ENCODE measurements at regions not wholly inside any gene's neighbourhood (a gene's known extent, or its start where the extent isn't known, plus 50 kb on each side); places are given as distances from the start of the nearest gene placed in this dataset.
"Not testable (repeated sequence)": the region's sequence is repeated elsewhere in the genome, so short reads cannot be mapped to it uniquely, and the experiment has no call there.

GRCh38 chr3:194884649-194885315, 199.1 kb downstream of the FAM43A start:
- H3K27ac ChIP-seq (ENCODE audit: low read depth, low read length), result no peak overlapping the region
- H3F3A ChIP-seq (ENCODE audit: insufficient read depth), result no peaks in the 10 kb centered on the region
- TF ChIP-seq CTCF (IDR thresholded peaks at IDR 0.05; ENCODE audit: insufficient read depth, low read length, poor library complexity, severe bottlenecking) (no peak), EZH2phosphoT487 (conservative IDR thresholded peaks at IDR 0.05; ENCODE audit: low read length) (no peak)
- H4K20me1 ChIP-seq (ENCODE audit: low read depth, low read length), result no peaks in the 10 kb centered on the region
- H3K79me2 ChIP-seq (ENCODE audit: insufficient read depth, low read length), result no peaks in the 10 kb centered on the region
- no peak overlapping the region for H3K9ac ChIP-seq (ENCODE audit: low read length)
- H2AFZ ChIP-seq (ENCODE audit: low read depth, low read length, severe bottlenecking), result no peak overlapping the region
- H3K4me2 ChIP-seq (ENCODE audit: low read depth, low read length, poor library complexity, severe bottlenecking), result no peak overlapping the region
- H3K9me2 ChIP-seq (replicated peaks; ENCODE audit: insufficient read depth, low read length), result no peaks in the 10 kb centered on the region
- peaks cover 9% of the 10 kb centered on the region; the same call in 1 of the 2 replicates for H3K9me3 ChIP-seq (ENCODE audit: insufficient read depth, low read length)
- H3K36me3 ChIP-seq (ENCODE audit: low read length), result no peaks in the 10 kb centered on the region
- no peaks in the 10 kb centered on the region; the same call in 1 of the 2 replicates for H3K27me3 ChIP-seq (ENCODE audit: low read length)
- H3K4me3 ChIP-seq (ENCODE audit: insufficient read depth, low read length, poor library complexity, severe bottlenecking), result no peak overlapping the region

- no peaks in the 10 kb centered on the region for H3K9me2 ChIP-seq (replicated peaks; ENCODE audit: insufficient read depth, low read length)
- H3F3A ChIP-seq (ENCODE audit: insufficient read depth), result no peaks in the 10 kb centered on the region
- peaks cover 9% of the 10 kb centered on the region; the same call in 1 of the 2 replicates for H3K9me3 ChIP-seq (ENCODE audit: insufficient read depth, low read length)
- no peaks in the 10 kb centered on the region for H3K36me3 ChIP-seq (ENCODE audit: low read length)
- H3K4me2 ChIP-seq (ENCODE audit: low read depth, low read length, poor library complexity, severe bottlenecking), result no peak overlapping the region
- no peak for TF ChIP-seq EZH2phosphoT487 (conservative IDR thresholded peaks at IDR 0.05; ENCODE audit: low read length)
- TF ChIP-seq CTCF (IDR thresholded peaks at IDR 0.05; ENCODE audit: insufficient read depth, low read length, poor library complexity, severe bottlenecking), result no peak
- H3K4me3 ChIP-seq (ENCODE audit: insufficient read depth, low read length, poor library complexity, severe bottlenecking), result no peak overlapping the region
- no peak overlapping the region for H3K27ac ChIP-seq (ENCODE audit: low read depth, low read length)
- no peak overlapping the region for H3K9ac ChIP-seq (ENCODE audit: low read length)
- no peaks in the 10 kb centered on the region; the same call in 1 of the 2 replicates for H3K27me3 ChIP-seq (ENCODE audit: low read length)
- no peaks in the 10 kb centered on the region for H3K79me2 ChIP-seq (ENCODE audit: insufficient read depth, low read length)
- no peaks in the 10 kb centered on the region for H4K20me1 ChIP-seq (ENCODE audit: low read depth, low read length)
- no peak overlapping the region for H2AFZ ChIP-seq (ENCODE audit: low read depth, low read length, severe bottlenecking)
These were observed 200.1 kb downstream of the FAM43A start for GRCh38 chr3:194885766-194886165.

GRCh38 chr3:194886836-194887235, 201.2 kb downstream of the FAM43A start:
- TF ChIP-seq CTCF (IDR thresholded peaks at IDR 0.05; ENCODE audit: insufficient read depth, low read length, poor library complexity, severe bottlenecking), result no peak
- TF ChIP-seq EZH2phosphoT487 (conservative IDR thresholded peaks at IDR 0.05; ENCODE audit: low read length), result no peak
- Histone ChIP-seq H3K27me3 (ENCODE audit: low read length) (no peaks in the 10 kb centered on the region; the same call in 1 of the 2 replicates), H4K20me1 (ENCODE audit: low read depth, low read length) (no peaks in the 10 kb centered on the region), H3K4me3 (ENCODE audit: insufficient read depth, low read length, poor library complexity, severe bottlenecking) (no peak overlapping the region), H3K4me2 (ENCODE audit: low read depth, low read length, poor library complexity, severe bottlenecking) (no peak overlapping the region), H3F3A (ENCODE audit: insufficient read depth) (no peaks in the 10 kb centered on the region), H2AFZ (ENCODE audit: low read depth, low read length, severe bottlenecking) (no peak overlapping the region), H3K9me2 (replicated peaks; ENCODE audit: insufficient read depth, low read length) (no peaks in the 10 kb centered on the region), H3K9me3 (ENCODE audit: insufficient read depth, low read length) (peaks cover 9% of the 10 kb centered on the region; the same call in 1 of the 2 replicates), H3K36me3 (ENCODE audit: low read length) (no peaks in the 10 kb centered on the region), H3K79me2 (ENCODE audit: insufficient read depth, low read length) (no peaks in the 10 kb centered on the region), H3K27ac (ENCODE audit: low read depth, low read length) (no peak overlapping the region), H3K9ac (ENCODE audit: low read length) (no peak overlapping the region)

GRCh38 chr3:194888062-194888461, 202.4 kb downstream of the FAM43A start:
- not testable (repeated sequence) for H3K4me3 ChIP-seq (ENCODE audit: insufficient read depth, low read length, poor library complexity, severe bottlenecking); H3K36me3 ChIP-seq (ENCODE audit: low read length); H3K27me3 ChIP-seq (ENCODE audit: low read length); H3K9ac ChIP-seq (ENCODE audit: low read length); H3K9me2 ChIP-seq (replicated peaks; ENCODE audit: insufficient read depth, low read length); H3K9me3 ChIP-seq (ENCODE audit: insufficient read depth, low read length); H3K27ac ChIP-seq (ENCODE audit: low read depth, low read length); H3K79me2 ChIP-seq (ENCODE audit: insufficient read depth, low read length); H3F3A ChIP-seq (ENCODE audit: insufficient read depth); H2AFZ ChIP-seq (ENCODE audit: low read depth, low read length, severe bottlenecking); H3K4me2 ChIP-seq (ENCODE audit: low read depth, low read length, poor library complexity, severe bottlenecking); H4K20me1 ChIP-seq (ENCODE audit: low read depth, low read length)

Measured in SU-DHL-6 (cell line).